GM12872 (cell line): ENCODE measurements at regions not wholly inside any gene's neighbourhood (a gene's known extent, or its start where the extent isn't known, plus 50 kb on each side); places are given as distances from the start of the nearest gene placed in this dataset.
A peak's percentile ranks its signal among the peaks of the same experiment; 100 is the strongest.

Source experiments
- TF ChIP-seq, protein P1 (sequence below): IDR thresholded peaks from 3 replicates; pipeline ENCODE4 v1.5.1; 2011; ENCODE audit warnings: low read depth, mild to moderate bottlenecking, low read length, moderate library complexity; ENCODE audit not compliant: insufficient read depth

DNA sequence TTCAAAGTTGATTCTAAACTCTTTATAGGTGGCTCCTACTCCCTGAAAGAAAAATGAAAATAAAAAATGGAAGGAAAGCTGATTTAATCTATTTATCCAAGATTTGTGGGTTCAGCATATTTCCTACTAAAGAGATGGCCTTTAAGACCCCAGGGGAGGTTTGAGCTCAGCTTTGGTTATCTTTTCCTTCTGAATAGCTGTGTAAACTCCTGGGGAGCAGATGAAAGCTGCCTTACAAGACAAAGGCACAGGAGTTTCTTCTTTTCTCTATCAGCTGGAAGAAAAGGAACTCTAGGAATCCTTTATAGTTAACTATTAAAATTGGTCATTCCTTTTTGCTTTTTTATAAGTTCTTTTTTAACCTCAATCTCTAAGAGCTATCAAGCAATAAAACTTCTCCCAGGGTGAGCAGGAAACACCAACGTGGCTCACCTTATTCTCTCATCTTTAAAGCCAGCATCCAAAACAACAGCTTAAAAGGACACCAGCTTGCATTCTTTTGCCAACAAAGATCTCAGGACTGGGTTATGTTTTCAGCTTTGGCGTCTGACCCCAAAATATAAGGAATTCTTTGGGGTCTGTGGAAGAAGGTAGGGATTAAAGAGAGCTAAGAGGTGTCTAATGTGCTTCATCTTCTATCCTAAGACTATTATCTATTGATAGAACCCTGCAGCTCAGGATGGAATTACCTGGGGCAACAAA lies 371.7 kb upstream of the KITLG start:
- TF ChIP-seq, protein P1, sequence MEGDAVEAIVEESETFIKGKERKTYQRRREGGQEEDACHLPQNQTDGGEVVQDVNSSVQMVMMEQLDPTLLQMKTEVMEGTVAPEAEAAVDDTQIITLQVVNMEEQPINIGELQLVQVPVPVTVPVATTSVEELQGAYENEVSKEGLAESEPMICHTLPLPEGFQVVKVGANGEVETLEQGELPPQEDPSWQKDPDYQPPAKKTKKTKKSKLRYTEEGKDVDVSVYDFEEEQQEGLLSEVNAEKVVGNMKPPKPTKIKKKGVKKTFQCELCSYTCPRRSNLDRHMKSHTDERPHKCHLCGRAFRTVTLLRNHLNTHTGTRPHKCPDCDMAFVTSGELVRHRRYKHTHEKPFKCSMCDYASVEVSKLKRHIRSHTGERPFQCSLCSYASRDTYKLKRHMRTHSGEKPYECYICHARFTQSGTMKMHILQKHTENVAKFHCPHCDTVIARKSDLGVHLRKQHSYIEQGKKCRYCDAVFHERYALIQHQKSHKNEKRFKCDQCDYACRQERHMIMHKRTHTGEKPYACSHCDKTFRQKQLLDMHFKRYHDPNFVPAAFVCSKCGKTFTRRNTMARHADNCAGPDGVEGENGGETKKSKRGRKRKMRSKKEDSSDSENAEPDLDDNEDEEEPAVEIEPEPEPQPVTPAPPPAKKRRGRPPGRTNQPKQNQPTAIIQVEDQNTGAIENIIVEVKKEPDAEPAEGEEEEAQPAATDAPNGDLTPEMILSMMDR, result no peak

DNA sequence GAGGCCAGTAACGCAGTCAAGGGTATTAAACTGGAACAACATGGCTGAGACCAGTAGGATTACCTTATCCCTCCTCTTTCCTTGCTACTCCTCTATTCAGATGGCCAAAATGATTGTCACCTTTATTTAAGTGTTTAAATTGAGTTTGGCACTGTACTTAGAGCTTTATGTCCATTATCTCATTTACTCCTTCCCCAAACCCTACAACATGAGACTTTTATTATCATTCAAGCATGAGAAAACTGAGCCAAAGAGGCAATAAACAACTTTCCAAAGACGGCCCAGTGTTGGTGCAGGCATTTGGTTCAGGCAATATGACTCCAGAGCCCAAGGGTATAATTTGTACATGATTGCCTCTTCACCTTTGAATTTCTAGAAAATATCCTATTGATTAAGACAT lies 370.9 kb upstream of the KITLG start:
- TF ChIP-seq, protein P1, result no peak

DNA sequence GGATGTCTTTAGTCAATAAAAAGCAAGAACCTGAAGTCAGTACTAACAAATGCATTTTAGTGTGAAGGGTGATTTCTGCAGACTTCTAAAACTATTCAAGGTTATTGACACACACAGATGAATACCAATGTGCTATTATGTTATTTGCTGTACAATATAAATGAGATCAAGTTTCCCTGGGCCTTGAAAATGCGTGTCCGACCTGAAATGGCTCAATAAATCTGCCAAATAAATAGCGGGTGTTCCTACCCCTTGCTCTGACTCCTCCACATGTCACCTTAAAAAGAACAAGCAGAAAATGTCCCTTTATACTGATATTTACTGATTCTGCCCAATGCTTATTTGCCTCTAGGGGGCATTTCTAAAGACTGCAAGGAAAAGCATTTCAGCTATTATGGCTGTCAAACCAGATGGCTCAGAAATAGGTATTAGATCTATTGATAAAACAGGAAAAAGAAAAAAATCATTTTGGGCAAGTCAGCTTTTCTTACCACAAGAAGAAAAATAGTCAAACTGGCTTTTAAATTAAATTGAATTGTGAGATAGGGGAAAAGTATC lies 367.3 kb upstream of the KITLG start:
- TF ChIP-seq, protein P1, result 0 out of 3 replicates have a peak, but pooled peaks have one; percentile 3

DNA sequence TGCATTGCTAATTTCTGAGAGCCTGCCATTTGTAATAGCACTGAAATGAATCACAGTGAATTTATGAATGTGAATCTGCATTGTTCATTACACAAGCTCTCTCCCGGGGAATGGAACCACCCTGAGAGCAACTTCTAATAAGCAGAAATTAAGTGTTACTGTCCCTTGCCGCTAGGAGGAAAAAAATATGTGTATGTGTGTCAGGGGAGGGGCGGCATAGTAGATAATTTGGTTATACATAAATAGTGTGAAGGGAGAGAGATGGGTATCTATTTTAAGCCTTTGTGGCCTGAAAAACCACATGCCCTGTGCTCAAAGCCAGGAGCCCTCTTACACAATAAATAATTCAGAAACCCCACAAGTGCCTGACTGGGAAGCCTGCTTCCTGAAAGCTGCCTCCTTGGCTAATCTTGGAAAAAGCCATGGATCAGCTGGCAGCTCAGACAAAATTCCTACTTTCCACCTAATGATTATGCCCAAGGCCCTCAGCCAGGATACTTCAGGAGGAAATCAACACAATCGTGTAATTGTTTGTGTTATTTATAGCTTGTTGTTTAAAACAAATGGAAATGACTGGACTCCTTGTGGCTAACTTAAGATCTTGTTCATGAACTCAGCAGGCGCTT lies 366.2 kb upstream of the KITLG start:
- TF ChIP-seq, protein P1, result no peak

DNA sequence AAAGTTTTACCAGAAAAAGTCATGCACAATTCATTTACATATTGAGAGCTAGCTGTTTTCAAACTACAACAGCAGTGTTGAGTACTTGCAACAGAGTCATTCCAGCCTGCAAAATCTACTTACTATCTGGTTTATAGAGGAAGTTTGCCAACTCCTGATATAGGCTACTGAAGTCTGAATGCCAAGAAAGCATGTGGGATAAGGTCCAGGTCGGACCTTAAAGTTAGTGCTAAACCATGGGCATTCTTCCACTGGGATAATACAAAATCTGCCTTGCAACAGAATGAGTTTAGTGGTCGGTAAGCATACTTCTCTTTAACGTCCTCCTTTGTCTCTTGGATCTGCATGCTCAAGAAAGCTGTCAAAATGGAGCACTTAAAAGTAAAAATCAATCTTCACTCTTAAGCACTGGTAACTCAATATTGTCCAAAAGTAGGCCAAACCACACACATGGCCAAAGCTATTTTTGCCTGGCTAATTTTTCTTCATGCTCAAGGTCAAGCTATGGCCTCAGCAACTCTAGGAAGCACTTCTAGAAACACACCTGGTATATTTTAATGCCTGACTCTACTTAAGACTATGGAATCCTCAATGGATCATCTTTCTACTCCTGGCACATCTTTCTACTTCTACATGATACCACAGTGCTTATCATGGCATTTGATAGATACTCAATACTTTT lies 364.9 kb upstream of the KITLG start:
- TF ChIP-seq, protein P1, result no peak

DNA sequence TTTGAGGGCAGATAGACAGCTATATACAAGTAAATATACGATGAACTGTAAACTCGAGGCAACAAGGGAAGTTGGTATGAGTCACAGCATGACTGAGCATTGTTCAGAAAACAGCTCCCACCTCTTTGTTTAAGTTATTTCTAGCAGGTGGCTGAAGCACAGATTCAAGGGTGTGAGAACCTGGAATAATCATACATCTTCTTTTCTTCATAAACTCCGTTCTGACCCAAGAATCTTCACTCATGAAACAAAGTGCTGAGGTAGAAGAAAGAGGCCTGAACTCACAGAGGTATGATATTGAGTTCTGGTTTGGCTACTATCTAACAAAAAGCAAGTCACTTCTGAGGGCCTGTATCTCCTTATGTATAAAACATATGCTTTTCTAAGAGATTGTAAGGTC lies 364.1 kb upstream of the KITLG start:
- TF ChIP-seq, protein P1, result no peak

DNA sequence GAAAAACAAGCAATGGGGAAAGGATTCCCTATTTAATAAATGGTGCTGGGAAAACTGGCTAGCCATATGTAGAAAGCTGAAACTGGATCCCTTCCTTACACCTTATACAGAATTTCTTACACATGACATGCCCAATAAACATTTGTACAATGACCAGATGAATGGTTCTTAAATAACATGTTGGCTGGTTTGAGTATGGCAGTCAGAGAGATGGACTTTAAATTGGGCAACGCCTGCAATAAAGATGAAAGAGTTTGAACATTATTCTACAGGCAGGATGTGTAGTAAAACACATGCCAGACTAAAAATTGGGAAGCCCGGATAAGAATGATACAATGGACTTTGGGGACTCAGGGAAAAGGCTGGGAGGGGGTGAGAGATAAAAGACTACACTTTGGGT lies 360.6 kb upstream of the KITLG start:
- TF ChIP-seq, protein P1, result no peak
